ENCODE measurements at regions not wholly inside any gene's neighbourhood (a gene's known extent, or its start where the extent isn't known, plus 50 kb on each side); places are given as distances from the start of the nearest gene placed in this dataset.

DNA sequence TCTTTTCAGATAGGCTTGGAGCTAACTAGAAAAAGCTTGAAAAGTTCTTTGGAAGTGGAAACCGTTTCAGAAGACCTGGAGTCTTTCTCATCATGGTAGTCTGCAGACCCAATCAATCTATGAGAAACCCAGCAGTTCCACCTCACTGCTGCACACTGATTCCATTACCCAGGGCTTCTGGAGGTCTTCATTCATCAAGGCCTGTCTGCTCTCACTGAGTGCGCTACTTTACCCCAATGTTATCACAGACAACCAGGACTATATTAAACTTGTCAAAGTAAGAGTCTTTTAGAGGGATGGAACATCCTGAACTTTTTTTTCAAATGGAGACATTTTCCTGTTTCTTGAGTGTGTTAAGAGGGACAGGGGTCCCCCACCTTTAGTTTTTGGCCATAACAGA lies 93.1 kb downstream of the BOD1 start:
- no peak for DNase-seq (ENCODE audit: low read depth in 1 of 2, low spot score in 1 of 2)
- no peak overlapping the region for H3K27ac ChIP-seq
- no peaks in the 10 kb centered on the region for H3K9me3 ChIP-seq (ENCODE audit: low read depth)
- H3K4me1 ChIP-seq (ENCODE audit: low read depth) = no peaks in the 10 kb centered on the region
- H3K4me3 ChIP-seq = no peak overlapping the region
- TF ChIP-seq, protein P1, sequence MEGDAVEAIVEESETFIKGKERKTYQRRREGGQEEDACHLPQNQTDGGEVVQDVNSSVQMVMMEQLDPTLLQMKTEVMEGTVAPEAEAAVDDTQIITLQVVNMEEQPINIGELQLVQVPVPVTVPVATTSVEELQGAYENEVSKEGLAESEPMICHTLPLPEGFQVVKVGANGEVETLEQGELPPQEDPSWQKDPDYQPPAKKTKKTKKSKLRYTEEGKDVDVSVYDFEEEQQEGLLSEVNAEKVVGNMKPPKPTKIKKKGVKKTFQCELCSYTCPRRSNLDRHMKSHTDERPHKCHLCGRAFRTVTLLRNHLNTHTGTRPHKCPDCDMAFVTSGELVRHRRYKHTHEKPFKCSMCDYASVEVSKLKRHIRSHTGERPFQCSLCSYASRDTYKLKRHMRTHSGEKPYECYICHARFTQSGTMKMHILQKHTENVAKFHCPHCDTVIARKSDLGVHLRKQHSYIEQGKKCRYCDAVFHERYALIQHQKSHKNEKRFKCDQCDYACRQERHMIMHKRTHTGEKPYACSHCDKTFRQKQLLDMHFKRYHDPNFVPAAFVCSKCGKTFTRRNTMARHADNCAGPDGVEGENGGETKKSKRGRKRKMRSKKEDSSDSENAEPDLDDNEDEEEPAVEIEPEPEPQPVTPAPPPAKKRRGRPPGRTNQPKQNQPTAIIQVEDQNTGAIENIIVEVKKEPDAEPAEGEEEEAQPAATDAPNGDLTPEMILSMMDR (IDR thresholded peaks at IDR 0.05; ENCODE audit: low read depth, low read length) = no peak
- no peaks in the 10 kb centered on the region for H3K36me3 ChIP-seq
- no peaks in the 10 kb centered on the region for H3K27me3 ChIP-seq

DNA sequence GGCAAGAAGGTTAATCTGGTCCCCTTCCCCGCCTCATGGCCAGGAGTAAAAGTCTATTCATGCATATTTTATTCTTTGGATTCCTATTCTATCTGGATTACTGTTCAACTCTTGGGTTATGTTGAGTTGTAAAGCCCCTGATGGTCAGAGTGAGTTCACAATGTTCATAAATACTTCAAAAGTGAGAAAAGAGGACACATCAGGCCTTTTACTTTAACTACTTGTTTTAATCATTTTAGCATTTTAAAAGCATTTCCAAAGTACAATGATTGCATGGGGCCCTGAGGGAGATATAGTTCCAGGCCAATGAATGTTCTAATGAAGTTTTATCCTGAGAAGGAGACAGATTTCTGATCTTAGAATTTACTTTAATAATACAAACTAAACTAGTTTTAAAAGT lies 93.9 kb downstream of the BOD1 start:
- no peaks in the 10 kb centered on the region for H3K4me1 ChIP-seq (ENCODE audit: low read depth)
- H3K36me3 ChIP-seq = no peaks in the 10 kb centered on the region
- DNase-seq (ENCODE audit: low read depth in 1 of 2, low spot score in 1 of 2) = no peak
- no peaks in the 10 kb centered on the region for H3K27me3 ChIP-seq
- TF ChIP-seq, protein P1 (IDR thresholded peaks at IDR 0.05; ENCODE audit: low read depth, low read length) = no peak
- H3K9me3 ChIP-seq (ENCODE audit: low read depth) = no peaks in the 10 kb centered on the region
- no peak overlapping the region for H3K4me3 ChIP-seq
- no peak overlapping the region for H3K27ac ChIP-seq

DNA sequence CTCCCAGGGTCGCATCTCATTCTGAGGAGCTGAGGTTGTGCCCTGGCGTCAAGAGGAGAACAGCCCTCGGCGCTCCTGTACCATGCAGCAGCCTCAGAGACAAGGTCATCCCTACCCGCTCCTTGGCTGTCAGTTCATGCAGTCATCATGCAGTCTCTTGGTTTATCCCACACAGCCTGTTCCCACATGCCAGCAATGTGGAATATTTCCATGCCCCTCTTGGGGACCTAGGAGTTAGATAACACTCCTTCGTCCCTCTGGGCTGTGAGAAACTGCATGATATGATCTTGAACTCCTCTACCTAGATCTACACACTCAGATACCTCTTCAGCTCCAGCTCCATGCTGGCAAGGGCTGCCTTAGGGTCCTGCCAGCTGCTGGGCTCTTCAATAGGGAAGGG lies 97.6 kb downstream of the BOD1 start:
- H3K4me3 ChIP-seq = no peak overlapping the region
- TF ChIP-seq, protein P1 (IDR thresholded peaks at IDR 0.05; ENCODE audit: low read depth, low read length) = no peak

DNA sequence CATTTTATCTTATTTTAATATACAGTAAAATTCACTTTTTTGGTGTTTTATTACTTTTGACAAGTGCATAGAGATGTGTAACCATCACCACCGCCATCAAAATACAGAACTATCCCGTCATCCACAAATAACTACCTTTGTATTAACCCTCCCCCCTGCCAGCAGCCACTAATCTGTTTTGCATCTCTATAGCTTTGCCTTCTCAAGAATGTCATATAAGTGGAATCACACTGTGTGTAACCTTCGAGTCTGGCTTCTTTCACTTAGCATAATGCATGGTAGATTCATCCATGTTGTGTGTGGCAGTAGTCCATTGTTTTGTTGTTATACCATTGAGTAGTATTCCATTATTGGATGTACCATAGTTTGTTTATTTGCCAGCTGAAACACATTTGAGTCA lies 98.8 kb downstream of the BOD1 start:
- H3K27ac ChIP-seq = no peak overlapping the region
- no peaks in the 10 kb centered on the region for H3K4me1 ChIP-seq (ENCODE audit: low read depth)
- H3K4me3 ChIP-seq = no peak overlapping the region
- no peaks in the 10 kb centered on the region for H3K36me3 ChIP-seq
- H3K9me3 ChIP-seq (ENCODE audit: low read depth) = no peaks in the 10 kb centered on the region
- no peak for DNase-seq (ENCODE audit: low read depth in 1 of 2, low spot score in 1 of 2)
- TF ChIP-seq, protein P1 (IDR thresholded peaks at IDR 0.05; ENCODE audit: low read depth, low read length) = no peak
- no peaks in the 10 kb centered on the region for H3K27me3 ChIP-seq

More for the DNA sequence above, 97.6 kb downstream of the BOD1 start:
- no peaks in the 10 kb centered on the region for H3K9me3 ChIP-seq (ENCODE audit: low read depth)
- H3K27ac ChIP-seq = no peak overlapping the region
- DNase-seq (ENCODE audit: low read depth in 1 of 2, low spot score in 1 of 2) = no peak
- no peaks in the 10 kb centered on the region for H3K27me3 ChIP-seq
- no peaks in the 10 kb centered on the region for H3K4me1 ChIP-seq (ENCODE audit: low read depth)
- H3K36me3 ChIP-seq = no peaks in the 10 kb centered on the region

DNA sequence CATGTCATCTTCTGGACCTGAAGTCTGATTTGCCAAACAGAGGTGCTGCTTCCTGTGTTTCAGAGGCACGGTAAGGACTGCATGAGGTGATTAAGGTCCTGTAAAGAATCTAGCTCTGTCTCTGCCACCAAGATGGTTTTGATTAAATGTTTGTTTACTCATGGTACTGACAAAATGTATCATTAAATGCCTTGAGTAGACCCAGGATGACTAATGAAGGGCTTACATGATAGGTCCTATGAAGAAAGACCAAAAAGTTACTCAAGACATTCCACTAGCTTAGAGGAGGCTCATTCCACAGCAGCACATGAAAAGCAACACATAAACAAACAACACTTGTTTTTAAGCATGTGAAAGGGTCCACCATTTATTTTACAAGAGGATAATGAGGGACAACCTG lies 100.9 kb downstream of the BOD1 start:
- Histone ChIP-seq H3K27ac (no peak overlapping the region), H3K36me3 (no peaks in the 10 kb centered on the region), H3K4me3 (no peak overlapping the region), H3K4me1 (ENCODE audit: low read depth) (no peaks in the 10 kb centered on the region), H3K9me3 (ENCODE audit: low read depth) (no peaks in the 10 kb centered on the region), H3K27me3 (no peaks in the 10 kb centered on the region)
- TF ChIP-seq, protein P1 (IDR thresholded peaks at IDR 0.05; ENCODE audit: low read depth, low read length) = no peak
- DNase-seq (ENCODE audit: low read depth in 1 of 2, low spot score in 1 of 2) = peak in 1 of 2 donors; percentile 60

DNA sequence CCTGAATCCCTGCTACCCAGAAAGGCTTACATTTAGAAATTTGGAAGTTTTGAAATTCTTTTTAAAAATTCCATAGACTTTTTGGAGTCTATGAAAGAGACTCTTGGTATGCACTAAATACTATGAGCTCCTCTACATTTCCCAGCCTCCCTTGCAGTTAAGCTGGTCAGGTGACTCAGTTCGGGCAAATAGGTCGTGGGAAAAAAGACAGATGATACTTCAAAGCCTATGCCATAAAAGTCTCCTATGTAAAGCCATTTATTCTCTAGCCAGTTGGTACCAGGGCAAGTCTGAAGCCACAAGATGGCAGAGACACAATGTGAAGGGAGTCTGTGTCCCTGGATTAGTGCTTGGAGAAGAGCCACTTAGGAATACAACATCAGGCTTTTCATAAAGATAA lies 101.8 kb downstream of the BOD1 start:
- Histone ChIP-seq H3K9me3 (ENCODE audit: low read depth) (no peaks in the 10 kb centered on the region), H3K27ac (no peak overlapping the region), H3K4me3 (no peak overlapping the region), H3K27me3 (no peaks in the 10 kb centered on the region), H3K4me1 (ENCODE audit: low read depth) (no peaks in the 10 kb centered on the region), H3K36me3 (no peaks in the 10 kb centered on the region)
- TF ChIP-seq, protein P1 (IDR thresholded peaks at IDR 0.05; ENCODE audit: low read depth, low read length) = no peak
- no peak for DNase-seq (ENCODE audit: low read depth in 1 of 2, low spot score in 1 of 2)
